CD4-positive, alpha-beta T cell (primary cell): ENCODE measurements at regions not wholly inside any gene's neighbourhood (a gene's known extent, or its start where the extent isn't known, plus 50 kb on each side); places are given as distances from the start of the nearest gene placed in this dataset.

Experiments used
- ATAC-seq: fragments of 200-7000 bp; cut with Tn5 transposase; one replicate; pipeline ENCODE4 v1.10.0; 2022; ENCODE audit warnings: mild to moderate bottlenecking; ENCODE audit not compliant: poor library complexity
- CTCF ChIA-PET: fragments of 350-600 bp; sonication (Branson Sonifier 250); formaldehyde crosslinking; loops from one replicate; lab custom pipeline; 2021; ENCODE audit warnings: antibody characterized with exemption, inconsistent platforms; lab: Charles Lee
- POLR2A ChIA-PET: fragments of 350-600 bp; sonication (Branson Sonifier 250); formaldehyde crosslinking; loops from one replicate; lab custom pipeline; 2021; ENCODE audit warnings: antibody characterized with exemption, inconsistent platforms; lab: Charles Lee
- DNase-seq, 14 experiments: peaks; one replicate each; pipeline ENCODE4 v3.0.0-alpha.2; 2013 to 2020; ENCODE audit warnings: mixed read lengths in 2 of 14
- H3K27ac ChIP-seq, 2 donors: one replicate each; pipeline versions ENCODE4 v1.5.1 to v1.7.0; 2013; ENCODE audit warnings: low read length in 2 of 2, low read depth in 1 of 2, mild to moderate bottlenecking in 1 of 2
- H3K27me3 ChIP-seq, 2 experiments: 1 replicate in 1 of 2; 2 replicates in 1 of 2; pipeline versions ENCODE4 v1.6.1 to v1.7.0; 2013; ENCODE audit warnings: low read length in 2 of 2, control low read depth in 1 of 2, mild to moderate bottlenecking in 1 of 2, moderate library complexity in 1 of 2; ENCODE audit not compliant: insufficient read depth in 2 of 2, control insufficient read depth in 1 of 2
- H3K36me3 ChIP-seq: one replicate; pipeline ENCODE4 v1.6.1; 2013; ENCODE audit warnings: low read length, control low read depth; ENCODE audit not compliant: insufficient read depth
- H3K4me1 ChIP-seq: one replicate; pipeline ENCODE4 v1.6.1; 2013; ENCODE audit warnings: low read length, control low read depth; ENCODE audit not compliant: insufficient read depth
- H3K4me3 ChIP-seq: one replicate; pipeline ENCODE4 v1.5.1; 2013; ENCODE audit warnings: mild to moderate bottlenecking, low read length, moderate library complexity
- H3K9me3 ChIP-seq, 2 experiments: 1 replicate in 1 of 2; 2 replicates in 1 of 2; pipeline versions ENCODE4 v1.6.1 to v1.7.0; 2013; ENCODE audit warnings: low read length in 2 of 2, mild to moderate bottlenecking in 2 of 2, control low read depth in 1 of 2, moderate library complexity in 1 of 2; ENCODE audit not compliant: control insufficient read depth in 1 of 2, insufficient read depth in 1 of 2
- H3K27ac Mint-ChIP-seq: one replicate; pipeline ENCODE4 v1.8.0; 2020; ENCODE audit warnings: mixed read lengths
- H3K27me3 Mint-ChIP-seq: one replicate; pipeline ENCODE4 v1.8.0; 2021; ENCODE audit warnings: mixed read lengths
- H3K36me3 Mint-ChIP-seq: one replicate; pipeline ENCODE4 v1.8.0; 2021; ENCODE audit warnings: low read depth, mixed read lengths
- H3K4me1 Mint-ChIP-seq: one replicate; pipeline ENCODE4 v1.8.0; 2021; ENCODE audit warnings: low read depth, mixed read lengths
- H3K4me3 Mint-ChIP-seq: one replicate; pipeline ENCODE4 v1.8.0; 2020; ENCODE audit warnings: mild to moderate bottlenecking, mixed read lengths
- H3K9me3 Mint-ChIP-seq: one replicate; pipeline ENCODE4 v1.8.0; 2020; ENCODE audit warnings: mixed read lengths
- CTCF ChIP-seq: fragments of 200-600 bp; IDR thresholded peaks from one replicate; pipeline ENCODE4 v1.8.0; 2022; ENCODE audit warnings: antibody characterized with exemption, mild to moderate bottlenecking
- intact Hi-C, 2 experiments: fragments of 100-400 bp; cut with DNase I in 1 of 2; cut with micrococcal nuclease in 1 of 2; formaldehyde crosslinking; loops; one replicate each; pipeline versions ENCODE4 v1.15.1 to v1.9.0; 2023 to 2025; cut with DNase I, micrococcal nuclease

DNA sequence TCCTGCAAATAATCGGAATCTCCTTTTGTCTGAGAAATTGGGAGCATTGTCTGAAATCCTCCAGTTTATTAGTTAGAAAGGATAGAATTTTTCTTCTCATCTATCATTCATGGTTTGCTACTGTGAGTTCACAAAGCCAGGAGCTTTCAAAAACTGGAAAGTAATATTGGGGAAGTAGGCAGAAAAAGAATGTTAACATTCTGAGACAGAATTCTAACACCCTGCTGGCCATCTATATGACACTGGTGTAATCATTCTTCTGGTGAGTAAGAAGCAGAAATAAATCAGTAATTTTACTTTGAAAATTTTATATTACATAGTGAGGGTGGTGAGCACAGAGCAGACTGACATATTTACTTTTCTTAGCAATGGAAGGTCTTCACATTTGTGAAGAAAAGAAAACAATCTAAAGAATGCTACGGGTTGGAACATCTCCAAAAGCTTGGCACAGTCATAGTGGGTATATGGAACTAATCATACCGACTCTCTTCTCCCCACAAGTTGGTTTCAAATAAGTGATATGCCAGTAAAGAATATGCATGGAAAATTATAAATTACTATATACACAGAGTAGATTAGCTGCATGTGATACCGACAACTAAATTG, 344.9 kb downstream of the LPIN1 start:
- Mint-ChIP-seq H3K27ac (no peak overlapping the region), H3K4me1 (no peaks in the 10 kb centered on the region), H3K36me3 (no peaks in the 10 kb centered on the region), H3K9me3 (no peaks in the 10 kb centered on the region), H3K27me3 (no peaks in the 10 kb centered on the region), H3K4me3 (no peak overlapping the region)
- no peak for TF ChIP-seq CTCF
- intact Hi-C loops: no loop called here
- no peaks in the 10 kb centered on the region for H3K4me1 ChIP-seq
- ChIA-PET CTCF (no interaction called here), POLR2A (no interaction called here)
- H3K36me3 ChIP-seq: no peaks in the 10 kb centered on the region
- ATAC-seq (no peak), DNase-seq (no peak)
- H3K27me3 ChIP-seq: no peaks in the 10 kb centered on the region
- no peak overlapping the region for H3K4me3 ChIP-seq
- no peak overlapping the region for H3K27ac ChIP-seq
- no peaks in the 10 kb centered on the region for H3K9me3 ChIP-seq

- no peak for TF ChIP-seq CTCF
- Histone ChIP-seq H3K4me1 (no peaks in the 10 kb centered on the region), H3K9me3 (no peaks in the 10 kb centered on the region), H3K36me3 (no peaks in the 10 kb centered on the region), H3K27ac (no peak overlapping the region), H3K27me3 (no peaks in the 10 kb centered on the region), H3K4me3 (no peak overlapping the region)
- no peak for DNase-seq
- Mint-ChIP-seq H3K4me3 (no peak overlapping the region), H3K9me3 (no peaks in the 10 kb centered on the region), H3K27ac (no peak overlapping the region), H3K4me1 (no peaks in the 10 kb centered on the region), H3K36me3 (no peaks in the 10 kb centered on the region), H3K27me3 (no peaks in the 10 kb centered on the region)
- intact Hi-C loops: no loop called here
- ATAC-seq: no peak
- ChIA-PET CTCF (no interaction called here), POLR2A (no interaction called here)
Observed at GRCh38 chr2:12094134-12094533, 347.7 kb downstream of the LPIN1 start.

GRCh38 chr2:12096051-12096787, 349.8 kb downstream of the LPIN1 start:
- CTCF ChIA-PET: no interaction called here

More at GRCh38 chr2:12096051-12096787, 349.8 kb downstream of the LPIN1 start:
- H3K36me3 Mint-ChIP-seq: no peaks in the 10 kb centered on the region
- H3K27ac Mint-ChIP-seq: no peak overlapping the region
- no peaks in the 10 kb centered on the region for H3K27me3 Mint-ChIP-seq
- Histone ChIP-seq H3K36me3 (no peaks in the 10 kb centered on the region), H3K4me1 (no peaks in the 10 kb centered on the region), H3K27me3 (no peaks in the 10 kb centered on the region), H3K27ac (no peak overlapping the region), H3K9me3 (no peaks in the 10 kb centered on the region), H3K4me3 (no peak overlapping the region)
- intact Hi-C loops: no loop called here
- no peak for ATAC-seq
- DNase-seq: no peak
- H3K9me3 Mint-ChIP-seq: no peaks in the 10 kb centered on the region
- H3K4me1 Mint-ChIP-seq: no peaks in the 10 kb centered on the region
- TF ChIP-seq CTCF: no peak
- H3K4me3 Mint-ChIP-seq: no peak overlapping the region
- POLR2A ChIA-PET: interaction anchor here (1.8 kb wide), 1 partner anchor 13 kb away, joined by 4 read pairs; no protein-coding TSS in a partner anchor
